ENCODE measurements at regions not wholly inside any gene's neighbourhood (a gene's known extent, or its start where the extent isn't known, plus 50 kb on each side); places are given as distances from the start of the nearest gene placed in this dataset.

DNA sequence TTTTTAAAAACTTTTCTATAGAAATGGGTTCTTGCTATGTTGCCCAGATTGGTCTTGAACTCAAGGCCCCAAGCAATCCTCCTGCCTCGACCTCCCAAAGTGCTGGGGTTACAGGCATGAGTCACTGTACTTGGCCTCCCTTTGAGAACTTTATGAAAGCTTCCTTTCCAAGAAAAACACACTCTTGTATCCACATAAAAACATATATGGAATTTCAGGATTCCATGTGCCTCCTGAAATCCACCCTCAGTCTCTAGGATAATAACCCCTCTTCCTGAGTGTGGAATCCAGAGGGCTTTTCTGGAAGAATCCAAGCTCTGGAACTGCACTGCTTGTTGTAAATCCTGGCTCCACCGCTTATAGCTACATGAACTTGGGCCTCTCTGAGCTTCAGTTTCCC lies 53.2 kb upstream of the MRTFB start:
- H3K4me3 ChIP-seq = no peak overlapping the region
- H3K27me3 ChIP-seq (ENCODE audit: control insufficient read depth in 3 of 3, insufficient read depth in 3 of 3, low read length in 2 of 3) = no peaks in the 10 kb centered on the region
- TF ChIP-seq, protein P1, sequence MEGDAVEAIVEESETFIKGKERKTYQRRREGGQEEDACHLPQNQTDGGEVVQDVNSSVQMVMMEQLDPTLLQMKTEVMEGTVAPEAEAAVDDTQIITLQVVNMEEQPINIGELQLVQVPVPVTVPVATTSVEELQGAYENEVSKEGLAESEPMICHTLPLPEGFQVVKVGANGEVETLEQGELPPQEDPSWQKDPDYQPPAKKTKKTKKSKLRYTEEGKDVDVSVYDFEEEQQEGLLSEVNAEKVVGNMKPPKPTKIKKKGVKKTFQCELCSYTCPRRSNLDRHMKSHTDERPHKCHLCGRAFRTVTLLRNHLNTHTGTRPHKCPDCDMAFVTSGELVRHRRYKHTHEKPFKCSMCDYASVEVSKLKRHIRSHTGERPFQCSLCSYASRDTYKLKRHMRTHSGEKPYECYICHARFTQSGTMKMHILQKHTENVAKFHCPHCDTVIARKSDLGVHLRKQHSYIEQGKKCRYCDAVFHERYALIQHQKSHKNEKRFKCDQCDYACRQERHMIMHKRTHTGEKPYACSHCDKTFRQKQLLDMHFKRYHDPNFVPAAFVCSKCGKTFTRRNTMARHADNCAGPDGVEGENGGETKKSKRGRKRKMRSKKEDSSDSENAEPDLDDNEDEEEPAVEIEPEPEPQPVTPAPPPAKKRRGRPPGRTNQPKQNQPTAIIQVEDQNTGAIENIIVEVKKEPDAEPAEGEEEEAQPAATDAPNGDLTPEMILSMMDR (IDR thresholded peaks at IDR 0.05; ENCODE audit: control extremely low read depth, extremely low read depth) = no peak
- ATAC-seq (ENCODE audit: insufficient read depth, low FRiP score) = no peak
- H3K9ac ChIP-seq (ENCODE audit: insufficient read depth in 1 of 2, low read length in 2 of 2) = no peak overlapping the region
- no peaks in the 10 kb centered on the region for H3K36me3 ChIP-seq (ENCODE audit: control insufficient read depth in 4 of 4, insufficient read depth in 4 of 4, low read length in 4 of 4)
- peaks cover 2 to 24% (median 5%) of the 10 kb centered on the region in 5 donors for H3K4me1 ChIP-seq (ENCODE audit: control insufficient read depth in 5 of 5, insufficient read depth in 5 of 5, low read length in 5 of 5)
- no peak overlapping the region for H3K27ac ChIP-seq (ENCODE audit: low read depth in 1 of 2, low read length in 1 of 2)
- H3K9me3 ChIP-seq (ENCODE audit: control insufficient read depth in 4 of 4, insufficient read depth in 3 of 4, low read length in 3 of 4) = no peaks in the 10 kb centered on the region
- 85 to 86% methylated on average over 2 of the region's 2 CpGs for WGBS, 2 donors
- DNase-seq = no peak

DNA sequence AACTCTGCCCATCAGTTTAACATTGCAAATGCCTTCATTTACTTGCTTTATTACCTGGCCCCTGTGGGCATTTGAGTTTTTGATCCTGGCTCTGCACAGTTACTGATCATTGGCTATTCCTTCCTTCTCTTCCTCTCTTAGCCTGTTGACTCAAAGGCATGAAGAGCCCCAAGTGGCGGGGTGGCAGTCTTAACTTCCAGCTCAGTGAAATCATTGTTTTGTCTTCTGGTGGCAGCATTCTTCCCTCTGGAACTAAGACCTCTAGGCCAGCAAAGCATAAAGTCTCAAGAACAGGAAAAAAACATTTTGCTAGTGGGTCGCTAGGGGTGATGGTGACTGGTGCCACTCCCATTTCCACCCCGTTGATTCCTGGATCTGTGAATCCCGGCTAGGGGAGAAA lies 52.3 kb upstream of the MRTFB start:
- no peak for DNase-seq
- no peak for ATAC-seq (ENCODE audit: insufficient read depth, low FRiP score)
- TF ChIP-seq, protein P1 (IDR thresholded peaks at IDR 0.05; ENCODE audit: control extremely low read depth, extremely low read depth) = no peak
- Histone ChIP-seq H3K4me3 (no peak overlapping the region), H3K9ac (ENCODE audit: insufficient read depth in 1 of 2, low read length in 2 of 2) (no peak overlapping the region), H3K4me1 (ENCODE audit: control insufficient read depth in 5 of 5, insufficient read depth in 5 of 5, low read length in 5 of 5) (peaks cover 0 to 15% (median 0%) of the 10 kb centered on the region in 5 donors), H3K27ac (ENCODE audit: low read depth in 1 of 2, low read length in 1 of 2) (no peak overlapping the region), H3K9me3 (ENCODE audit: control insufficient read depth in 4 of 4, insufficient read depth in 3 of 4, low read length in 3 of 4) (no peaks in the 10 kb centered on the region), H3K27me3 (ENCODE audit: control insufficient read depth in 3 of 3, insufficient read depth in 3 of 3, low read length in 2 of 3) (no peaks in the 10 kb centered on the region), H3K36me3 (ENCODE audit: control insufficient read depth in 4 of 4, insufficient read depth in 4 of 4, low read length in 4 of 4) (no peaks in the 10 kb centered on the region)
- 70 to 86% methylated on average over 4 of the region's 4 CpGs for WGBS, 2 donors

DNA sequence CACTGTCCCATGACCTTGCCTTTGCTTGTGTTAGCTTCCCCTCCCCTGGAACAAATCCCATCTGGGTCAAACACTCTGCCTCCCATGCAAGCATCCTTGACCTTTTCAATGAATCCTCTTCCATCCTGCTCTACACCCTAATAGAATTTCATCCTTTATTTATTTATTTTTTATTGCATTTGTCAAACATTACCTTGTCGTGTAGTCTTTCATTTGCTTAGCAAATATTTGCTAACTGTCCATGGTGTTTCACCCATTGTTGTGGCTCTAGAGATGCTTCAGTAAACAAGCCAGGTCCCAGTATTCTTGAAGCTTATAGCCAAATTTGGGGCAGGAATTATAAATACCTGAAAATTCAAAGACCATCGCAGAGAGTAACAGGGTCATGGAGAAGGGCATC lies 51.0 kb upstream of the MRTFB start:
- H3K36me3 ChIP-seq (ENCODE audit: control insufficient read depth in 4 of 4, insufficient read depth in 4 of 4, low read length in 4 of 4) = no peaks in the 10 kb centered on the region
- no peak for ATAC-seq (ENCODE audit: insufficient read depth, low FRiP score)
- peaks cover 0 to 7% (median 4%) of the 10 kb centered on the region in 5 donors for H3K4me1 ChIP-seq (ENCODE audit: control insufficient read depth in 5 of 5, insufficient read depth in 5 of 5, low read length in 5 of 5)
- H3K4me3 ChIP-seq = no peak overlapping the region
- H3K27ac ChIP-seq (ENCODE audit: low read depth in 1 of 2, low read length in 1 of 2) = no peak overlapping the region
- H3K9me3 ChIP-seq (ENCODE audit: control insufficient read depth in 4 of 4, insufficient read depth in 3 of 4, low read length in 3 of 4) = no peaks in the 10 kb centered on the region
- no peak for DNase-seq
- TF ChIP-seq, protein P1 (IDR thresholded peaks at IDR 0.05; ENCODE audit: control extremely low read depth, extremely low read depth) = no peak
- no peaks in the 10 kb centered on the region for H3K27me3 ChIP-seq (ENCODE audit: control insufficient read depth in 3 of 3, insufficient read depth in 3 of 3, low read length in 2 of 3)
- H3K9ac ChIP-seq (ENCODE audit: insufficient read depth in 1 of 2, low read length in 2 of 2) = no peak overlapping the region
- 82 to 90% methylated on average over 2 of the region's 2 CpGs for WGBS, 2 donors
